ENCODE measurements at regions not wholly inside any gene's neighbourhood (a gene's known extent, or its start where the extent isn't known, plus 50 kb on each side); places are given as distances from the start of the nearest gene placed in this dataset.

DNA sequence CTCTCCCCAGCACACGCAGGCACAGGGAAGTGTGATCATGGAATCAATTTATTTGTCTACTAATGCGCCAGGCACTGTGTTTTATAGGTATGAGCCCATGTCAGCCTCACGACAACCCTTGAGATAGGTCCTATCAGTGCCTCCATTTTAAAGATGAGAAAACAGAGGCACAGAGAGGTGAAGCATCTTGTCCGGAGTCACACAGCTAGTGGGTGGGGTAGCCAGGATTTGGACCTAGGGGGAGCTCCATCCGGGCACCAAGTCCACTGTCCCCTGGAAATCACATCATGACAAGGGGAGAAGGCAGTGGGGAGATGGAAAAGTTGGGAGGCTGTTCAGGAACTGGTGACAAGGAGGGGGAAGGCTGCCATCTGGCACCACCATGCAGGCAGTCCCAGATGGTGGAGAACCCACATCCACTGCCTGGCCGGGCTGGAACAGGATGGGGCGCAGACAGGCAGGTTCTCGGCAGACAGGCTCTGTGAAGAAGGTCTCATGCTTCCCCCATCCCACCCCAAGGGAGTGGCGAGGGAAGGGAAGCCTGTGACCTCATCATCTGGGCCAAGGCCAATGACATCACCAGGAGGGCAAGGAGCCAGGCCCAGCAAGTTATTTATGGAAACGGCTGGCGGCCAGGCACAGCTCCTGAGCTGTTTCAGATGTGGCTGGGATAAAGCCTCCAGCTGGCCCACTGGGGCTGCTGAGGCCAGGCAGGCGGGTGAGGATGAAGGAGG is 126.0 kb upstream of the SDK2 start:
- TF ChIP-seq, protein P1, sequence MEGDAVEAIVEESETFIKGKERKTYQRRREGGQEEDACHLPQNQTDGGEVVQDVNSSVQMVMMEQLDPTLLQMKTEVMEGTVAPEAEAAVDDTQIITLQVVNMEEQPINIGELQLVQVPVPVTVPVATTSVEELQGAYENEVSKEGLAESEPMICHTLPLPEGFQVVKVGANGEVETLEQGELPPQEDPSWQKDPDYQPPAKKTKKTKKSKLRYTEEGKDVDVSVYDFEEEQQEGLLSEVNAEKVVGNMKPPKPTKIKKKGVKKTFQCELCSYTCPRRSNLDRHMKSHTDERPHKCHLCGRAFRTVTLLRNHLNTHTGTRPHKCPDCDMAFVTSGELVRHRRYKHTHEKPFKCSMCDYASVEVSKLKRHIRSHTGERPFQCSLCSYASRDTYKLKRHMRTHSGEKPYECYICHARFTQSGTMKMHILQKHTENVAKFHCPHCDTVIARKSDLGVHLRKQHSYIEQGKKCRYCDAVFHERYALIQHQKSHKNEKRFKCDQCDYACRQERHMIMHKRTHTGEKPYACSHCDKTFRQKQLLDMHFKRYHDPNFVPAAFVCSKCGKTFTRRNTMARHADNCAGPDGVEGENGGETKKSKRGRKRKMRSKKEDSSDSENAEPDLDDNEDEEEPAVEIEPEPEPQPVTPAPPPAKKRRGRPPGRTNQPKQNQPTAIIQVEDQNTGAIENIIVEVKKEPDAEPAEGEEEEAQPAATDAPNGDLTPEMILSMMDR (conservative IDR thresholded peaks at IDR 0.05 in 1 of 2, IDR thresholded peaks at IDR 0.05 in 1 of 2; ENCODE audit: extremely low read depth in 1 of 2, insufficient read depth in 1 of 2, low read depth in 1 of 2, low read length in 2 of 2) = no peak
- no peak for TF ChIP-seq EZH2 (IDR thresholded peaks at IDR 0.05; ENCODE audit: borderline replicate concordance, low read length)
